ENCODE measurements at regions not wholly inside any gene's neighbourhood (a gene's known extent, or its start where the extent isn't known, plus 50 kb on each side); places are given as distances from the start of the nearest gene placed in this dataset.

- DNase-seq (ENCODE audit: low read depth, low spot score) = no peak
These were observed 68.8 kb upstream of the PITRM1 start for GRCh38 chr10:3241274-3241921.

DNA sequence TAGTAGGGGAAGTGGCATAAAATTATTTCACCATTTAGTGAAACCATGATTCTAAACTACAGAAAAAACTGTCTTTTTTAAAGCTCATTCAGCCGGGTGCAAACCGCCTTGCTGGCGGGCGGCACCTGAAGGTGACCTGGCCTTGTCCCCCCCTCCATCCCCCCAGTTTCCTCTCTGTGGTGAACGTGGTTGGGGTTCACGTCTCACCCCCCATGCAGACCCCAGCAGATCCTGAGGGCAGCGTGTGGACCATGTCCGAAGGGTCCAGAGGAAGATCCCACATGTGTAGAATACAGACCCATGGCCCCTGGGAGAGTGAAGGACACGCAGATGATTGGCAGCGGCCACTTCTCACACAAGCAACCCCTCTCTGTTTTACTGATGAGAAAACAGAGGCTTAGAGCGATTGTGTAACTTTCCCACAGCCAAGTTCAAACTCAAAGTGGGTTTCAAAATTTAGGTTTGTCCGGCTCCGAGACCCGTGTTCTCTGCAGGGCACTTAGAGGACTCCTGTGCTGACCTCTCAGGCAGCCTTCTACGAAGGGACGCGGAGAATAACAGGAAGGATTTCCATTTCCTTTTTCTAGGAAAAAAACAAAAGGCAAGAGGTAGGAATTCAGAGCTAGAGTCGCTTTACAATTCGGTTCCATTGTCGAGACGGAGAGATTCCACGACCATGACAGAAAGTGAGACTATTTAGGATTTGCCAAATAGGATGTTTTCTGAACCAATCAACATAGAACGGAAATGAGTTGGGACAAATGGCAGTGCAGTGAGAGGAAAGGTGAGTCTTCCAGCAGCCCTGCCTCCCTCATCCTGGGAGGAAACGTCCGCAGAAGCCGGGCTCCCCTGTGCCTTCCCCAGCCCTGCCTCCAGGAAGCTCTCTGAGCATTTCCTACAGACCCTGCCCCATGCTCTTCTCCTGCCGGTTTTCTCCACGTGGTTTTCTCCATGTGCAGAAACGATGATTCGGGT is 67.6 kb upstream of the PITRM1 start:
- DNase-seq (ENCODE audit: low read depth, low spot score) = no peak

GRCh38 chr10:3239066-3239919 is 66.7 kb upstream of the PITRM1 start:
- no peak for DNase-seq (ENCODE audit: low read depth, low spot score)

GRCh38 chr10:3238115-3238871 is 65.7 kb upstream of the PITRM1 start:
- no peak for DNase-seq (ENCODE audit: low read depth, low spot score)

- DNase-seq (ENCODE audit: low read depth, low spot score) = no peak
These were observed 64.9 kb upstream of the PITRM1 start for GRCh38 chr10:3237530-3237929.

- DNase-seq (ENCODE audit: low read depth, low spot score) = no peak
These were observed 64.2 kb upstream of the PITRM1 start for GRCh38 chr10:3236644-3237404.

- DNase-seq (ENCODE audit: low read depth, low spot score) = no peak
These were observed 63.5 kb upstream of the PITRM1 start for GRCh38 chr10:3235996-3236510.

- DNase-seq (ENCODE audit: low read depth, low spot score) = no peak
These were observed 62.8 kb upstream of the PITRM1 start for GRCh38 chr10:3235395-3235794.

GRCh38 chr10:3233486-3233990 is 61.0 kb upstream of the PITRM1 start:
- DNase-seq (ENCODE audit: low read depth, low spot score) = no peak

- no peak for DNase-seq (ENCODE audit: low read depth, low spot score)
These were observed 59.6 kb upstream of the PITRM1 start for GRCh38 chr10:3231951-3232730.

GRCh38 chr10:3229815-3230214 is 57.2 kb upstream of the PITRM1 start:
- no peak for DNase-seq (ENCODE audit: low read depth, low spot score)

- no peak for DNase-seq (ENCODE audit: low read depth, low spot score)
These were observed 56.0 kb upstream of the PITRM1 start for GRCh38 chr10:3228629-3228945.

GRCh38 chr10:3226960-3227744 is 54.6 kb upstream of the PITRM1 start:
- no peak for DNase-seq (ENCODE audit: low read depth, low spot score)

GRCh38 chr10:3225561-3225960 is 53.0 kb upstream of the PITRM1 start:
- no peak for DNase-seq (ENCODE audit: low read depth, low spot score)

GRCh38 chr10:3224241-3224640 is 51.7 kb upstream of the PITRM1 start:
- no peak for DNase-seq (ENCODE audit: low read depth, low spot score)

DNA sequence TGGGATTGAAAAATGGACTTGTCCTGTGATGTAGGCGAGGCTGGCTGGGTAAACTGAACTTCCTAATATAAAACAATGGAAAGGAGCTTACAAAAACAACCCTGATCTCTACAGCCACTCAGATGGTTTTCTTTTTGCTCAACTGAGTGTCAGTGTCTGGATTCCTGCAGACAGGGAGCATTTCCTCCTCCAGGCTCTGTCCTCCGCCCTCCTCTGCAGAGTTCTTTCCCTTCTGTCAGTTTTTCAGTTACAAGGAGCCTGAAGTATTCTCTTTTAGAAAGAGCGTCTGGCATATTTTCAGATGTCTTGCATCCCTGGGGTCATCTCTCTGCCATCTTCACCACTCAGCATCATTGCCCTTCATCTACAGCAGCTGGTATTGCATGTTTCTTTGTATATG is 50.0 kb upstream of the PITRM1 start:
- no peak for DNase-seq (ENCODE audit: low read depth, low spot score)
